ENCODE measurements at regions not wholly inside any gene's neighbourhood (a gene's known extent, or its start where the extent isn't known, plus 50 kb on each side); places are given as distances from the start of the nearest gene placed in this dataset.
"Not testable (repeated sequence)": the region's sequence is repeated elsewhere in the genome, so short reads cannot be mapped to it uniquely, and the experiment has no call there.

DNA sequence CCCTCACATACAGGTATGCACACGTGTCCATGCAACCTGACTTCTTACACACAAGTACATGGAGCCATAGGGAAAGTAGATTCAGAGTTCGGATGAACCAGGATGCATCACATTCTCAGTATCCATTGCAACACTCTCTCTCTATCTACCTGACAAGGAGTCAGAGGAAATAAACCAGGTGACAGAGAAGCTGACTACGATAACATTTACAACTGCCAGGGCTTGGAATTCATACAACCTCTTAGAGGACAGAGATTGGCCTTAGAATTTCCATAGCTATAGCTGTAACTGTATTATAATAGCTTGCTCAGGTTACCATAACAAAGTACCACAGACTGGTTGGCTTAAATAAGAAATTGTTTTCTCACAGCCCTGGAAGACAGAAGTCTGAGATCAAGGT lies 116.9 kb upstream of the PALMD start:
- ATAC-seq (no peak), DNase-seq (ENCODE audit: low spot score) (no peak)
- intact Hi-C loops (cut with DNase I): no loop called here

DNA sequence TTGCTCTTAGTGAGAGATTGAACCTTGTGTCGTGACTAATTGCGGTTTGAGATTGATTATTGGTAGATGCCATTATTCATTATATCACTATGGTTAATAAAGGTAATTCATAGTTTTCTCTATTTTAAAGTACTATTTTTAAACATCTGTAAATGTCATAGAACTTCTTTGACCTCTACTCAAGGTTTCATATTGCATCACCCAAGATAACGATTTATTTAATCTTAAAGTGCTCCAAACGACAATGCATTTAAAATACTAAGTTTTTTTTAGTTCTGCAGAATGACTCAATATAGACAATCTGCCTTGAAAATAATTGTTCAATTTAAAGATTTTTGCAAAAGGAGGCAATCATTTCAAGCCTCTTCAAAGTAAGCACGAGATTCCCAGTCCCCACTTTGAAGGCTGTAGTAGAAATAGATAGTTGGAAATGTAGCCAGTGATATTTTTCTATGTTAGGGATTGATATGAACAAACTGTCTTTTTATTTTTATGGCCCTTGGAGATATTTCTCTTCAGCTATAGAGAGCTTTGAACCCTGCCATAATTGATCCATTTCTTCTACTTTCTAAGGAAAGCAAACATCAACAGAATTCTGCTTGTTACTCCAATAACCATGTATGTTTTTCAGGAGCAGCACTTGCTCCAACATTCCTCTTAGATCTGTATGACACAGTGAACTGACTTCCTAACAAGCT lies 114.2 kb upstream of the PALMD start:
- intact Hi-C loops (cut with DNase I): no loop called here
- DNase-seq (ENCODE audit: low spot score): no peak
- no peak for ATAC-seq

DNA sequence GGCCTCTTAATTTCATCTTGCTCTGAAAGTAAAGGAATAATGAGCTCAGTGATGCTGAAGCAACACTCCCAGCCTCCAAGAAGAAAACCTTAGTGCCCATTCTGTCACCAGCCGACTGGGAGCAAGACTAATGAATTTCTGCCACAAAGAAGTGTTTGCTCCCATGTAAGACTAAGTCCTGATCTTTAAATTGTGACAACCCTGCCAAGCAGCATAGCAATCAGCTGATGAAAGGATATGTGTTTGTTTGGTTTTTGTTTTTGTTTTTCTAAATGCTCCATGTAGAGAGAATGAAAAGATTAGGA lies 113.7 kb upstream of the PALMD start:
- no peak for ATAC-seq
- intact Hi-C loops (cut with DNase I): no loop called here
- no peak for DNase-seq (ENCODE audit: low spot score)

DNA sequence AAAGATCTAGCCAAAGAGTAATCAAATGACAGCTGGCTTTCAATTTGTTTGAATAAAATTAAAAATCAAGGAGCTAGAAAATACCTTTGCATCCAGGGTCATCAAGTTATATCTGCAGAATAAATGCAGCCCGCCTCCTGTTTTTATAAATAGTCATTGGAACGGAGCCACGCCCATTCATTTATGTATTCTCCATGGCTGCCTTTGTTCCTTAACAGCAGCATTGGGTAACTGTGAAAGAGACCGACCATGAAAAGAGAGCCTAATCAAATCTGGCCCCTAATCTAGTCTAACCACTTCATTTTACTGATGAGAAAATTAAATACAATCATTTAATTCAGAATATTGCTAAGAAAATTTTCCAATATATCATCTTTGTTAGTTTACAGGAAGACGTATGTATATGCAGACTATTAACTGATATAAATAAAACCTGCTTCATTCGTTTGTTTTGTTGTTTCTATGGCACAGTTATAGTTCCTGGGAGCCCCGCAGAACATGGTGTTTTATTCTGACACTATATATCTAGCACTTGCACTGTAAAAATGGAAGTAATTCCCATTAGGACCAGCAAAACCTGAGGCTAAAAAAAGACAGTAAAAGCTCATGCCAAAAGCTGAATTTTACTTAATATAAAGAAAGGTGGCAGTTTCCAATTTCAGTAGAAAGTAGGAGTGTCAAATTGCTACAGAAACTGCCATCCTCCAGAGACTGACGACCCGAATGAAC lies 111.8 kb upstream of the PALMD start:
- ATAC-seq: no peak
- intact Hi-C loops (cut with DNase I): no loop called here
- no peak for DNase-seq (ENCODE audit: low spot score)

DNA sequence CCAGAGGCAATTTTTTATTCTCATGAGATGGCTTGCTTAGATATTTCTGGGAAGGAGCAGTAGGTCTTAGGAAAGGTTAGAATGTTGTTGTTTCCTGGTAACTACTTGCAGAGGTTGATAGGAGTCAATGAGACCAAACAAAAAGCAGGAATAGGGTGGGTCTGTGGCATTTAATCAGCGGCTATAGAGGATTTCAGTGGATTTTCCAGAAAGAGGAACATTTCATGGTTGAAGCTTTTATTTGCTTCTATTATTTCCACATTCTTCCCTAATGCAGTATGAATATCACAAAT lies 111.3 kb upstream of the PALMD start:
- DNase-seq (ENCODE audit: low spot score) (no peak), ATAC-seq (peak; percentile 67)
- intact Hi-C loops (cut with DNase I): no loop called here

DNA sequence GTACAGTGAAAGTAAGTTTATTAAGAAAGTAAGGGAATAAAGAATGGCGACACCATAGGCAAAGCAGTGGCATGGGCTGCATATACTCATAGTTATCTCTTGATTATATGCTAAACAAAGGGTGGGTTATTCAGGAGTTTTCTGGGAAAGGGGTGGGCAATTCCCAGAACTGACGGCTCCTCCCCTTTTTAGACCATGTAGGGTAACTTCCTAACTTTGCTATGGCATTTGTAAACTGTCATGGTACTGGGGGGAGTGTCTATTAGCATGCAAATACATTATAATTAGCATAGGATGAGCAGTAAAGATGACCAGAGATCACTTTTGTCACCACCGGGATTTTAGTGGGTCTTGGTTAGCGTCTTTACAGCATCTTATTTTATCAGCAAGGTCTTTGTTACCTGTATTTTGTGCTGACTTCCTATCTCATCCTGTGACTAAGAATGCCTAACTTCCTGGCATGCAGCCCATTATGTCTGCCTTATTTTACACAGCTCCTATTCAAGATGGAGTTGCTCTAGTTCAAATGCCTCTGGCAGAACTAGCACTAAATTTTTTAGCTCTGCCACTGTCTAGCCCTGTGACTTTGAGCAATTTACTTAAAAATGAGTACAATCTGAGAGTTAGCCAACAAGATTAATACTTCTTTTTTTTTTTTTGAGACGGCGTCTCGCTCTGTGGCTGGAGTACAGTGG lies 110.3 kb upstream of the PALMD start:
- ATAC-seq: no peak
- no peak for DNase-seq (ENCODE audit: low spot score)
- intact Hi-C loops (cut with DNase I): no loop called here

DNA sequence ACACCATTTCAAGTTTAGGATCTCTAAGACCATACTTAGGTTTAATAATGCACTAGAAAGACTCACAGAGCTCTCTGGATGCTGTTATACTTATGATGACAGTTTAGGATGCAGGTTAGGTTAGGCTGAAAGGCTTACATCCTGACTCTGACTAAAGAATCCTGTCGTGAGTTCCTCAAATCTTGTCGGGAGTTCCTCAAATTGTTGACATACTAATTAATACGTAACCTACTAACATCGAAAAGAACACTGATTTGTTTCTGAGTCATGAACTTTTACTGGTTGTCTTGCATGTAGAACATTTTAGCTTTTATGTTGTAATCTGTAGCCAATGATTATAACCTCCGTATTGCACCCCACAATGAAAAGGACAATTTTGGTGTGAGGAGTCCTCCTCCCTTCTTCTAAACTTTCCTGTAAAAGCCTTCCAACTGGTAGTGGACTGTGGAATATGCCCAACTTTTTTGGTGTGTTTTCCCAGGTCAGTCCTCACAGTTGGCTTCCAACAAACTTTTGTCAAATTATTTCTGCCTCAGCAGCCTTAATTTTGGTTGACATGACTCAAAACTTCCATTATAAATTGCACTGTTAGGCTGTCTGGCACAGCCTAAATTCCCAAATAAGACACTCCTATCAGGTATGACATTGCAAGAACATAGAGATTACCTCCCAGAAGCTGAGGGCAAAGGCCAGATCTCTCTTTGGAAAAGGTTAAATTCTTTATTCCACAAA lies 107.9 kb upstream of the PALMD start:
- intact Hi-C loops (cut with DNase I): no loop called here
- no peak for DNase-seq (ENCODE audit: low spot score)
- peak; percentile 63 for ATAC-seq

DNA sequence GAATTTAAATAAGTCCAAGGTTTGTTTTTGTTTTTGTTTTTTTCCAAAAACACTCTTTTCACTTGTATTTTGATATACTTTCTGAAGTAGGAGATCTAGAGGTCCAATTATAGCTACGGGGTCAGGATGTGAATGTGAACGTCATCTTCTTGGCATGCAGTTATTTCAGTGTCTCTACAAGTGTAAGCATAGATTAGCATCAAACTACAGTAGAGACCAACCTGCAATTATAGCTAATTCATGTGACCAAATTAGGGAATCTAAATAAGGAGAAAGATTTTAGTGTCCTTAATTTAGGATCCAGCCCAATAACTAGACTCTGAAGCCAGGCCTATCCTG lies 107.3 kb upstream of the PALMD start:
- intact Hi-C loops (cut with DNase I): no loop called here
- peak; percentile 56 for ATAC-seq

DNA sequence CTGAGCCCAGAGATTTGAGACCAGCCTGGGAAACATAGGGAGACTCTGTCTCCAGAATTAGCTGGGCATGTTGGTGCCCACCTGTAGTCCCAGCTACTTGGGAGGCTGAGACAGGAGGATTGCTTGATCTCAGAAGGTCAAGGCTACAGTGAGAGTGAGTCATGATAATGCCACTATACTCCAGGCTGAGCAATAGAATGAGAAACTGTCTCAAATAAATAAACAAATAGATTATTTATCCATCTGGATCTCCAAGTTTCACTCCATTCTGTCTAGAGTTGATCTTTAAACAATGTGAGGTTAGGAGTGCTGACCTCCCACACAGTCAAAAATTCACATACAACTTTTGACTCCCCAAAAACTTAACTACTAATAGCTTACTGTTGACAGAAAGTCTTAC lies 106.8 kb upstream of the PALMD start:
- no peak for ATAC-seq
- intact Hi-C loops (cut with DNase I): no loop called here
- no peak for DNase-seq (ENCODE audit: low spot score)

More for the DNA sequence above, 107.3 kb upstream of the PALMD start:
- DNase-seq (ENCODE audit: low spot score): no peak

DNA sequence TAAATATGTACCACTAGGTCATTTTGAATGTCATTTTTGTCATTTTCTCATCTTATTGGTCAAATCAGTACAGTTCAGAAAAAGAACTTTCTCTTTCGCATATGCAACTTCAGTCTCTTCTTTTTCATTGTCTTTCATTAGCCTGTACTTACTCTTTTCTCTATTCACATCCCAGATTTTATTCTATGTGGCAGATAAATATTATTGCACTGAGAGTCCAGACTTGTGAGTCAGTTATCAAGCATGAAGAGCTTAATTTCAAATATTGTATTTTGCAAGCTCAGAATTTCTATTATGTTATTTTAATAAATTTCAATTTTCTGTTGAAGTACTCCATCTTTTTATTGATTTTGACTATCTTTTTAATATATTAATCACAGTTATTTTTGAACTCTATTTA lies 105.2 kb upstream of the PALMD start:
- ATAC-seq (no peak), DNase-seq (ENCODE audit: low spot score) (no peak)
- intact Hi-C loops (cut with DNase I): no loop called here

DNA sequence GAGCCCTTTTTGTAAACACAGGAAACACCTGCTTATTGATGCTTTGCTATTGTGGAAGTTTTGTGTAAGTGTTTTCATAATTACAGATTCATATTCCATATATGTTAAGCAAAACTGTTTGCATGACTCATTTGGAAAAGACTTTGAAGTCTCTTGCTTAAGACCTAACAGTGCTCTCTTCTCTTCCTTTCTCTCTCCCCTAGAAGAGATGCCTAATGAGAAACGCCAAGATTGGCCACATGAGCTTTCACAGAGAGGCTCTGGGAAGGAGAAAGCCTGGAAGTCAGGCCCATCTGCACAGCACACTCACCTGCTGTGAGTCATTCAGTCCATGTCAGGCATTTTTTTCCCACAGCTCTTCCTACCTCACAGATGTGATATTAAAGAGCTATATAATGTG lies 101.6 kb upstream of the PALMD start:
- intact Hi-C loops (cut with DNase I): no loop called here
- DNase-seq (ENCODE audit: low spot score) (no peak), ATAC-seq (peak; percentile 51)

DNA sequence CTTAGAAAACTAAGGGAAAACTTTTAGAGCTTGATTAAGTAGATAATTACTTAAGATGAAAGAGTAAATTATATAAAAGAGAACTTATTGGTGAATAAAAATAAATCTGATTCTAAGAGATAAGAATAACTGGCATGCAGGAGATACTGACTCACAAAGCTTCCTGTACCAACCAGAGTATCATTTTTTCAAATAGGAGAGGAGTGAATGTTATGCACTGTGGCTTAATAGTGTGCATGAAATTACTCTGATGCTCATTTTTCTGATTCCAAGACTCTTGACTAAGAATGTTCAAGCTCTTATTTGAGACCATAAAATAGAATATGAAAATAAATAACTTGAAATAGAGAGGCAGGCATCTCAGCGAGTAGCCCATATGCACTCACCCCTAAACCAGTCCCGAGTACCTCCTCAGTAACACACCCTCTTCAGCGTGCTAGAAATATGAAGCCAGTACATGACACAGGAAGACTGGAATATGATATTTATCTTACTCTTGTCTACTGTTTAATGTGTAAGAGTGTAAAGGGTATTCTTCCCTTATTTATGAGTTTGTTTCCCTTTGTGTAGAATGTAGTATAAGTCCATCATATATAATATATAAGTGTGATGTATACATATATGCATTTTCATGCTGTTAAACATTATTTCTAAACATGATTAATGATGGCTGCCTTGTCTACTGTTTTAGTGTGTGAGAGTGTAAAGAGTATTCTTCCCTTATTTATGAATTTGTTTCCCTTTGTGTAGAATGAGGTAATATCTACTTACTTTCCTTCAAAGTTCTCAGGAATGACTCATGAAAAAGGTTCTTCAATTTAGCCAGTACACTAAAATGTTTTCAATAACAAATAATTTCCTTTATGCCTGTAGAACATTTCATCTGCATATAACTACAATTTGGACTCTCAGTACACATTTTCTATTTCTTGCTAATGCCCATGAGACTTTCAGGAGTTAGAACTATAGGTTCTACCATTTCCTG lies 99.2 kb upstream of the PALMD start:
- ATAC-seq (no peak), DNase-seq (ENCODE audit: low spot score) (no peak)
- intact Hi-C loops (cut with DNase I): no loop called here

DNA sequence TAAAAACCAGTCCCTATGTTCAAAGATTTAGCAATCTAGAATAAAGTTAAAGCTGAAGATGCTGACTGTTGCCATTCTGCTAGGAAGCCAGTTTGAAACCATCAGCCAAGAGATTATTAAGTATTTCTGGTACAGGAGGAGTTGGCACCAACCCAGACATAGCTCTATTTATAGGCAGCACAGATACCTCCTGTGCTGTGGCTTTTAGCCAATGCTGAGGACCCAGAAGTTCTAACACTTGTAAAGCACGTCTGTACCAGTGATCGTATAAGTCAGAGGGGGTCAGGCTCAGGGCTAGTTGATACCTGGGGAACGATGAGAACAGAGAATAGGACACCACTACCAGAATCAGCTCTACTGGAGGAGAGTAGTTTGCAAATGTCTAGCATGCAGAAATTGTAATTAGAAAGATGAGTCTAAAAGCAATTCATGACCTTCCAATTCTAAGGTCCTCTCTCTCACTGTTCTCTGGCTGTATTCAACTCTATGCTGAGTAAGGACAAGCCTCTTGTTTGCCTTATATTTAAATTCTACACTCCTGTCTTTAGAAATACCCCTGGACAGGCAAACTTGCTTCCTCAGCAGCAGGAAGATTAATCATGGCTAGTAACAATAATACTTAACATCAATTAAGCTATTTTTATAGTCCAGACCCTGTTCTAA lies 96.8 kb upstream of the PALMD start:
- no peak for DNase-seq (ENCODE audit: low spot score)
- ATAC-seq: peak; percentile 50
- intact Hi-C loops (cut with DNase I): no loop called here

DNA sequence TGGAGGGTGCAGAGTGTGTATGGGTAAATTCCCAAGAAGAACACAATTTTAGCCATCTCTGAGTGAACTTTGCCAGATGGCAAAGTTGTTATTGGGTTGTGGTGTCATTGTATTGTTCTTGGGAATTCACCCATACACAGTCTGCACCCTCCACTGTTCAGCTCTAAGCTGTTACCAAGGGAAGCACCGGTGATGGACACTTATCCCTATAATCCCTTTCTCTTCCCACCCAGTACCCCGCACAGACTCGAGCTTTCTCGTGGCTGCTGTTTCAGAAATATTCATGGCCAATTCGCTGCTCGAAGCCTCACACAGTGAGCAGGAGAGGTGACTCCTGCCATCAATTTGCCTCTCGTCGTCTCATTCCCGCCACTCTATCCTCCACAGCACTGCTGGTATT lies 95.7 kb upstream of the PALMD start:
- DNase-seq (ENCODE audit: low spot score) (no peak), ATAC-seq (no peak)
- intact Hi-C loops (cut with DNase I): no loop called here

DNA sequence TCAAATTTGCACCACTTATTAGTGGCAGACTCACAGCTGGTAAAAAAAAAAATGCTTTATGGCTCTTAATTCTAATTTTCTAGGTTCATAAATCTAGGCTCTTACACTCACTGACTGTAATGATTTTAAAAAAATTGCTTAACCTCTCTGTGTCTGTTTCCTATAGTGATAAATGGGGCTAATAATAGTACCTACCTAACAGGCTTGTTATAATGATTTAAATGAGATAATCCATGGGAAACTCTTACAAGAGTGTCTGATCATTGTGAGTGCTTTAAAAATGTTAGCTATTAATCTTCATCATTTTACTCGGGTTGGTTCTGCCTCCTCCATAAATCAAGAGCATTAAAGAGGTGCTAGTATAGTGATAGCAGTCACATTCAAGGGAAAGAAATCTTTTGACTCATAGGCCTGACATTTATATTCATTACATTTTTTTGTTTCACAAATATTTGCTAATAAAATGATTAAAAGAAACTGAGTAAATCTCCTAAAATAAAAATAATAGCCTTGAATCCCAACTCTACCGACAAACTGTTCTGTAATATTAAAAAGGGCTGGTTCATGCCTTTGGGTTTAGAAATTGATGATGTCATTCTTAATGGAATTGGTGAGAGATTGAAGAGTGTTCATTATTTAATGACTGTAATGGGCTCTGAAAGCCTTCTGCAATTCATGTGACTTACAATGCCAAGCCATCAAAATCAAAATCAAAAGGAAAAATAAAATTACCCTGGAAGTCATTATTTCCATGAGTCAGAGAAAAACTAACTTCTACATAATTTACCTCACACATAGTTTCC lies 93.9 kb upstream of the PALMD start:
- no peak for ATAC-seq
- intact Hi-C loops (cut with DNase I): no loop called here

DNA sequence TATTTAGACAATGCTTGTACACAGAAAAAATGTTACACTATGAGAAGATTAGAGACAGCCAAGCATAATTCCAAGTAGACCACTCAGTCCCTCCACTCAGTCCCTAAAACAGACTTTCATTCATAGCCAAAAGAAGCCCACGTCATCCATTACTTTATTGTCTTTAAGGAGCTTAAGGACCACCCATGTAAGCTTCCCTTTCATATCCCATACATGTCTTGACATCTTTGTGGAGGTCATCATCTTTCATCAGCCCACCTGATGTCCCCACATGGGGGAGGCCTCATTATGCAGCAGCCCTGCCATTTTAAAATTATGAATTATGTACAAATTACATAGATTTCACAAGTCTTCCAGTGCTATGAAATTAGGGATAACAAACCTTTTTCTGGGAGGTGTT lies 92.6 kb upstream of the PALMD start:
- ATAC-seq (no peak), DNase-seq (ENCODE audit: low spot score) (no peak)
- intact Hi-C loops (cut with DNase I): no loop called here

More for the DNA sequence above, 93.9 kb upstream of the PALMD start:
- no peak for DNase-seq (ENCODE audit: low spot score)

DNA sequence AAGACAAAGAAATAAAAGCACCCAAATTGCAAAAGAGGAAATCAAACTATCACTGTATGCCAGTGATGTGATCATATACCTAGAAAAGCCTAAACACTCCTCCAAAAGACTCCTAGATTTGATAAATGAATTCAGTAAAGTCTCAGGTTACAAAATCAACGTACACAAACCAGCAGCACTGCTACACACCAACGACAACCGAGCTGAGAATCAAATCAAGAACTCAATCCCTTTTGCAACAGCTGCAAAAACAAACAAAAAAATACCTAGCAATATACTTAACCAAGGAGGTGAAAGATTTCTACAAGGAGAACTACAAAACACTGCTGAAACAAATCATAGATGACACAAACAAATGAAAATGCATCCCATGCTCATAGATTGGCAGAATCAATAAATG lies 92.1 kb upstream of the PALMD start:
- ATAC-seq; DNase-seq (ENCODE audit: low spot score); intact Hi-C loops (cut with DNase I): not testable (repeated sequence)

DNA sequence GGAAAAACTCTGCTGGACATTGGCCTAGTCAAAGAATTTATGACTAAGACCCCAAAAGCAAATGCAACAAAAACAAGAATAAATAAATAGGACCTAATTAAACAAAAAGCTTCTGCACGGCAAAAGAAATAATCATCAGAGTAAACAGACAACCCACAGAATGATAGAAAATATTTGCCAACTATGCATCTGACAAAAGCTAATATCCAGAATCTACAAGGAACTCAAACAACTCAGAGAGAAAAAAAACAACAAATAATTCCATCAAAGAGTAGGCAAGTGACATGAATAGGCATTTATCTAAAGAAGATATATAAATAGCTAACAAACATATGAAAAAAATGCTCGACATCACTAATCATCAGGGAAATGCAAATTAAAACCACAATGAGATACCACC lies 91.2 kb upstream of the PALMD start:
- intact Hi-C loops (cut with DNase I): no loop called here
- no peak for ATAC-seq
- DNase-seq (ENCODE audit: low spot score): no peak
